ENCODE measurements at regions not wholly inside any gene's neighbourhood (a gene's known extent, or its start where the extent isn't known, plus 50 kb on each side); places are given as distances from the start of the nearest gene placed in this dataset.

DNA sequence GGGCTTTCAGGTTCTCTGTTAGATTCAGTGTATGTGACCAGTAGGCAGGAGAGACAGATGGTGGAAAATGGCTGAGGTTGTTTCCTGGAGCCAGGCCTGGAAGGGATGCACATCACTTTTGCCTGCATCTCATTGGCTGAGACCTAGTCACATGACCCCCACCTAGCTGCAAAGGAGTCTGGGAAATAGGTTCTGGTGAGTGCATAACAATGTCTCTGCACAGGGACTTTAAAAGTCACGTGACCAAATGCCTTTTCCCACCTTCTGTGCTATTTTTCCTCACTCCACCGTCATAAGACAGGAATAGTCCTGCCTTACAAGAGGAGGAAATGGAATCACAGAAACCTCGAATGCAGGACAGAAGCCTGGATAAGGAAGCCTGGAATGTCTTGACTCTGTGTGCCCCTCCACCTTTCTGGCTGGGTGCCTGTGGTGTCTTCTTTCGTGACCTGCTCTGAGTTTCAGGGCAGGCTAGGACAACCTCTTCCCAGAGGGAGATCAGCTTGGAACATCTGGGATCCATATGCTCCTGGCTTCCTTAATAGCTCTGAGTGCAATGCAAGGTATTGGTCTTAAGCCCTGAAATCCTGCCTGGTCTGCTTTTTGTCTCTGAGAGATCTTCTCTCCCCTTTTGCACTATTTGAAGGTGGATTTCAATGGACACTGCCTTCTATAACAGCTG, 139.9 kb upstream of the ZNF438 start:
- Histone ChIP-seq H3K9me3 (ENCODE audit: insufficient read depth, low read depth, low read length) (peaks cover 2% of the 10 kb centered on the region), H4K91ac (ENCODE audit: low read depth, low read length) (no peak overlapping the region), H4K12ac (ENCODE audit: low read depth, low read length) (no peak overlapping the region), H2AFZ (ENCODE audit: insufficient read depth, low read length, poor library complexity) (no peak overlapping the region), H3K27ac (ENCODE audit: low read depth, low read length) (no peak overlapping the region), H3K79me2 (ENCODE audit: control insufficient read depth, insufficient read depth, low read length, poor library complexity) (no peaks in the 10 kb centered on the region), H2BK5ac (ENCODE audit: low read depth, low read length, poor library complexity) (no peak overlapping the region), H3K4me3 (ENCODE audit: low read depth, low read length) (no peak overlapping the region), H2BK120ac (ENCODE audit: insufficient read depth, low read length, poor library complexity) (no peak overlapping the region), H3K4me1 (ENCODE audit: control insufficient read depth in 1 of 2, insufficient read depth in 2 of 2, low read length in 2 of 2) (no peaks in the 10 kb centered on the region), H3K79me1 (ENCODE audit: low read length) (no peaks in the 10 kb centered on the region), H3K4ac (ENCODE audit: low read depth, low read length) (no peak overlapping the region), H3K23ac (ENCODE audit: low read length) (no peak overlapping the region), H3K4me2 (ENCODE audit: low read length) (no peak overlapping the region), H3K27me3 (ENCODE audit: insufficient read depth, low read length) (no peaks in the 10 kb centered on the region), H3K14ac (ENCODE audit: low read length) (no peak overlapping the region), H3K36me3 (ENCODE audit: control insufficient read depth in 1 of 2, insufficient read depth in 2 of 2, low read length in 2 of 2) (no peaks in the 10 kb centered on the region), H3K9ac (ENCODE audit: low read length) (no peak overlapping the region), H3K18ac (ENCODE audit: low read length) (no peak overlapping the region), H2AK5ac (ENCODE audit: low read length) (no peak overlapping the region), H4K8ac (ENCODE audit: low read depth, low read length) (no peak overlapping the region), H2BK12ac (ENCODE audit: low read length) (no peak overlapping the region)
- DNase-seq: no peak
- no CpG with 5 or more reads among the region's 4 CpGs for WGBS (ENCODE audit: extremely low coverage, insufficient coverage, insufficient read length)

DNA sequence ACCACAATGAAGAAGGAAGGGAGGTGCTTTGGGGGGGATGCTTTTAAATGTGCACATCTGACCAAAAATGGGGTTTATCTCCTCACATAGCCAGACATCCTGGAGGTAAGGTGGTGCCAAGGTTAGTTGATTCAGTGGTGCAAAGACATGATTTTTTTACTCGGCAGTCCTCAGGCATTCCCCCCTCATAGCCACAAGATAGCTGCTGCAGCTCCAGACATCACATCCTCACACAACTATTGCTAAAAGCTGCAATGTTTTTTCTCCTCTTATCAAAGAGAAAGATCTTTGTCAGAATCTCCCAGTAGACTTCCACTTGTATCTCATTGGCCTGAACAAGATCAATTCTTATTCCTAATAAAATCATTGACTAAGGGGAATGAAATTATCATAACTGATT, 141.3 kb upstream of the ZNF438 start:
- Histone ChIP-seq H2AFZ (ENCODE audit: insufficient read depth, low read length, poor library complexity) (no peak overlapping the region), H3K36me3 (ENCODE audit: control insufficient read depth in 1 of 2, insufficient read depth in 2 of 2, low read length in 2 of 2) (no peaks in the 10 kb centered on the region), H2BK120ac (ENCODE audit: insufficient read depth, low read length, poor library complexity) (no peak overlapping the region), H4K91ac (ENCODE audit: low read depth, low read length) (no peak overlapping the region), H3K4ac (ENCODE audit: low read depth, low read length) (no peak overlapping the region), H3K18ac (ENCODE audit: low read length) (no peak overlapping the region), H4K8ac (ENCODE audit: low read depth, low read length) (no peak overlapping the region), H3K4me1 (ENCODE audit: control insufficient read depth in 1 of 2, insufficient read depth in 2 of 2, low read length in 2 of 2) (no peaks in the 10 kb centered on the region), H3K4me3 (ENCODE audit: low read depth, low read length) (no peak overlapping the region), H3K79me1 (ENCODE audit: low read length) (no peaks in the 10 kb centered on the region), H3K23ac (ENCODE audit: low read length) (no peak overlapping the region), H3K27ac (ENCODE audit: low read depth, low read length) (no peak overlapping the region), H2BK5ac (ENCODE audit: low read depth, low read length, poor library complexity) (no peak overlapping the region), H3K9ac (ENCODE audit: low read length) (no peak overlapping the region), H3K14ac (ENCODE audit: low read length) (no peak overlapping the region), H3K79me2 (ENCODE audit: control insufficient read depth, insufficient read depth, low read length, poor library complexity) (no peaks in the 10 kb centered on the region), H4K12ac (ENCODE audit: low read depth, low read length) (no peak overlapping the region), H2AK5ac (ENCODE audit: low read length) (no peak overlapping the region), H3K9me3 (ENCODE audit: insufficient read depth, low read depth, low read length) (peaks cover 2% of the 10 kb centered on the region), H2BK12ac (ENCODE audit: low read length) (no peak overlapping the region), H3K4me2 (ENCODE audit: low read length) (no peak overlapping the region), H3K27me3 (ENCODE audit: insufficient read depth, low read length) (no peaks in the 10 kb centered on the region)
- no CpG with 5 or more reads among the region's 1 CpG for WGBS (ENCODE audit: extremely low coverage, insufficient coverage, insufficient read length)
- DNase-seq: no peak

DNA sequence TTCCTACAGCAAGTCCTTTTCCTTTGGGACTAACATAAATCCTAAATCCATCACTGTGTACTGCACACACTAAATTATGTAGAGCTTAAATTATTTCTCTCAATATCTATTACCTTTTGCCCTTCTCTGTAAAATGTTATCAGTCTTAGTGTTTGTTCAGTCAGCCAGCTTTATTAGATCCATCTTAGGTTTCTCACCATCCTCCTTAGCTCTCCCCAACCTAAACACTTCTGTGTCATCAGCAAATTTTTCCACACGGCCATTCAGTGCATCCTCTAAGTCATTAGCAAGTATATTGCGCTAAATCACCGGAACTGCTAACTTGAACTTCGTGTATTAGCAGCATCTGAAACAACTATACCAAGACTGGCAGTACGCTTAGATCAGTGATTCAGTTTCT, 142.1 kb upstream of the ZNF438 start:
- Histone ChIP-seq H3K4me2 (ENCODE audit: low read length) (no peak overlapping the region), H2AK5ac (ENCODE audit: low read length) (no peak overlapping the region), H2AFZ (ENCODE audit: insufficient read depth, low read length, poor library complexity) (no peak overlapping the region), H3K36me3 (ENCODE audit: control insufficient read depth in 1 of 2, insufficient read depth in 2 of 2, low read length in 2 of 2) (no peaks in the 10 kb centered on the region), H3K4me1 (ENCODE audit: control insufficient read depth in 1 of 2, insufficient read depth in 2 of 2, low read length in 2 of 2) (no peaks in the 10 kb centered on the region), H3K79me2 (ENCODE audit: control insufficient read depth, insufficient read depth, low read length, poor library complexity) (no peaks in the 10 kb centered on the region), H2BK120ac (ENCODE audit: insufficient read depth, low read length, poor library complexity) (no peak overlapping the region), H3K23ac (ENCODE audit: low read length) (no peak overlapping the region), H2BK12ac (ENCODE audit: low read length) (no peak overlapping the region), H3K4me3 (ENCODE audit: low read depth, low read length) (no peak overlapping the region), H2BK5ac (ENCODE audit: low read depth, low read length, poor library complexity) (no peak overlapping the region), H3K9me3 (ENCODE audit: insufficient read depth, low read depth, low read length) (peaks cover 2% of the 10 kb centered on the region), H3K14ac (ENCODE audit: low read length) (no peak overlapping the region), H3K18ac (ENCODE audit: low read length) (no peak overlapping the region), H4K12ac (ENCODE audit: low read depth, low read length) (no peak overlapping the region), H3K27ac (ENCODE audit: low read depth, low read length) (no peak overlapping the region), H4K8ac (ENCODE audit: low read depth, low read length) (no peak overlapping the region), H4K91ac (ENCODE audit: low read depth, low read length) (no peak overlapping the region), H3K9ac (ENCODE audit: low read length) (no peak overlapping the region), H3K4ac (ENCODE audit: low read depth, low read length) (no peak overlapping the region), H3K79me1 (ENCODE audit: low read length) (no peaks in the 10 kb centered on the region), H3K27me3 (ENCODE audit: insufficient read depth, low read length) (no peaks in the 10 kb centered on the region)
- no peak for DNase-seq
- no CpG with 5 or more reads among the region's 5 CpGs for WGBS (ENCODE audit: extremely low coverage, insufficient coverage, insufficient read length)

DNA sequence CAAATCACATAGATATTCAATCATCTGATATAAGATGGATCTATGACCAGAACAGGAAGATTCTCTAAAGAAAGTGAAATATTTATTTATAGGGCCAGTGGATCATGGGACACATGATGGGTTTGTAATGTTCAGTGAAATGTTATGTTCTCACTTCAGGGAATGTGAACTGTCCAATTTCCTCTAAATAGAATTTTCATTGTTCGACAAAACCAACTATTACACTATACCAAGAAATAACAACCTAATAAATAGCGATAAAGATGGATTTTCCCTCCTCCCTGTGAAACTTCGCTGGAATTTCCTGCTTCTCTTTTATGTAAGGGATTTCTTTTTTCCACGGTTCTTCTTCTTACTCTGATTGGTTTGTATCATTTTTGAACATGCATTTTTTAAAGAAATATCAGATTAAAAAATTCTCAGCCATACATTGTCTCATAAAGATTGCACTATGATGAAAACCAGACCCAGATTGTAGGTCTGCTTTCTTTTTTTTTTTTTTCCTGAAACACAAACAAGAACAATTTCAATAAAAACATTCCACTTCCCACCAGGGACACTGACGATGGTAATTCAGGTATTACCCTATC, 139.8 kb upstream of the ZEB1 start:
- Histone ChIP-seq H2BK5ac (ENCODE audit: low read depth, low read length, poor library complexity) (no peak overlapping the region), H3K23ac (ENCODE audit: low read length) (no peak overlapping the region), H4K91ac (ENCODE audit: low read depth, low read length) (no peak overlapping the region), H2BK120ac (ENCODE audit: insufficient read depth, low read length, poor library complexity) (no peak overlapping the region), H3K27me3 (ENCODE audit: insufficient read depth, low read length) (no peaks in the 10 kb centered on the region), H3K4me1 (ENCODE audit: control insufficient read depth in 1 of 2, insufficient read depth in 2 of 2, low read length in 2 of 2) (no peaks in the 10 kb centered on the region), H3K18ac (ENCODE audit: low read length) (no peak overlapping the region), H3K14ac (ENCODE audit: low read length) (no peak overlapping the region), H3K9me3 (ENCODE audit: insufficient read depth, low read depth, low read length) (no peaks in the 10 kb centered on the region), H2BK12ac (ENCODE audit: low read length) (no peak overlapping the region), H2AFZ (ENCODE audit: insufficient read depth, low read length, poor library complexity) (no peak overlapping the region), H3K9ac (ENCODE audit: low read length) (no peak overlapping the region), H3K36me3 (ENCODE audit: control insufficient read depth in 1 of 2, insufficient read depth in 2 of 2, low read length in 2 of 2) (no peaks in the 10 kb centered on the region), H3K79me1 (ENCODE audit: low read length) (no peaks in the 10 kb centered on the region), H3K4ac (ENCODE audit: low read depth, low read length) (no peak overlapping the region), H4K12ac (ENCODE audit: low read depth, low read length) (no peak overlapping the region), H2AK5ac (ENCODE audit: low read length) (no peak overlapping the region), H3K4me3 (ENCODE audit: low read depth, low read length) (no peak overlapping the region), H3K79me2 (ENCODE audit: control insufficient read depth, insufficient read depth, low read length, poor library complexity) (no peaks in the 10 kb centered on the region), H3K4me2 (ENCODE audit: low read length) (no peak overlapping the region), H4K8ac (ENCODE audit: low read depth, low read length) (no peak overlapping the region), H3K27ac (ENCODE audit: low read depth, low read length) (no peak overlapping the region)
- no CpG with 5 or more reads among the region's 5 CpGs for WGBS (ENCODE audit: extremely low coverage, insufficient coverage, insufficient read length)
- no peak for DNase-seq
